Fibroblast of lung (primary cell): ENCODE measurements at regions not wholly inside any gene's neighbourhood (a gene's known extent, or its start where the extent isn't known, plus 50 kb on each side); places are given as distances from the start of the nearest gene placed in this dataset.

Experiments
- DNase-seq, 2 donors: peaks; one replicate each; pipeline versions ENCODE4 v3.0.0 to v3.0.0-alpha.2; 2010; ENCODE audit warnings: low read depth in 2 of 2
- H2AFZ ChIP-seq: 2 replicates; pipeline ENCODE4 v1.5.1; 2012; ENCODE audit warnings: low read length, control low read depth, inconsistent platforms
- H3K27ac ChIP-seq: 2 replicates; pipeline ENCODE4 v1.5.1; 2011; ENCODE audit warnings: low read length, control low read depth; ENCODE audit not compliant: insufficient read depth
- H3K27me3 ChIP-seq: 2 replicates; pipeline ENCODE4 v1.5.1; 2011; ENCODE audit warnings: mild to moderate bottlenecking, low read length; ENCODE audit not compliant: control insufficient read depth, insufficient read depth
- H3K36me3 ChIP-seq: 2 replicates; pipeline ENCODE4 v1.5.1; 2011; ENCODE audit warnings: low read length; ENCODE audit not compliant: control insufficient read depth, insufficient read depth
- H3K4me1 ChIP-seq: 2 replicates; pipeline ENCODE4 v1.5.1; 2011; ENCODE audit warnings: low read length; ENCODE audit not compliant: control insufficient read depth, insufficient read depth; ENCODE audit errors: extremely low read depth
- H3K4me2 ChIP-seq: 2 replicates; pipeline ENCODE4 v1.5.1; 2011; ENCODE audit warnings: low read length, control low read depth; ENCODE audit not compliant: insufficient read depth; ENCODE audit errors: extremely low read depth
- H3K4me3 ChIP-seq, 4 experiments: fragments of 200-600 bp in 1 of 4; sonication (generic) in 1 of 4; replicated peaks in 1 of 4; 2 replicates each; pipeline ENCODE4 v1.5.1; 2011 to 2016; ENCODE audit warnings: low read length in 4 of 4, low read depth in 3 of 4, mild to moderate bottlenecking in 3 of 4, control low read depth in 2 of 4, inconsistent platforms in 1 of 4, mixed read lengths in 1 of 4; ENCODE audit not compliant: insufficient read depth in 1 of 4; ENCODE audit errors: control extremely low read depth in 1 of 4
- H3K79me2 ChIP-seq: 2 replicates; pipeline ENCODE4 v1.5.1; 2012; ENCODE audit warnings: mild to moderate bottlenecking, low read length, inconsistent platforms; ENCODE audit not compliant: control insufficient read depth, insufficient read depth
- H3K9ac ChIP-seq: 2 replicates; pipeline ENCODE4 v1.5.1; 2011; ENCODE audit warnings: mild to moderate bottlenecking, low read length, control low read depth; ENCODE audit not compliant: insufficient read depth
- H3K9me3 ChIP-seq: 2 replicates; pipeline ENCODE4 v1.5.1; 2012; ENCODE audit warnings: low read depth, low read length; ENCODE audit not compliant: control insufficient read depth, insufficient read depth
- H4K20me1 ChIP-seq: 2 replicates; pipeline ENCODE4 v1.5.1; 2011; ENCODE audit warnings: low read length; ENCODE audit not compliant: control insufficient read depth, insufficient read depth; ENCODE audit errors: extremely low read depth
- EZH2 ChIP-seq: IDR thresholded peaks from 2 replicates; pipeline ENCODE4 v1.5.1; 2012; ENCODE audit warnings: low read length, control low read depth, mild to moderate bottlenecking; ENCODE audit errors: missing control alignments
- TF ChIP-seq, protein P1 (sequence below), 2 donors: IDR thresholded peaks in 1 of 2; conservative IDR thresholded peaks in 1 of 2; 1 replicate in 1 of 2; 2 replicates in 1 of 2; pipeline ENCODE4 v1.5.1; 2011 to 2012; ENCODE audit warnings: low read length in 2 of 2, control low read depth in 1 of 2, inconsistent platforms in 1 of 2, low read depth in 1 of 2, mild to moderate bottlenecking in 1 of 2

DNA sequence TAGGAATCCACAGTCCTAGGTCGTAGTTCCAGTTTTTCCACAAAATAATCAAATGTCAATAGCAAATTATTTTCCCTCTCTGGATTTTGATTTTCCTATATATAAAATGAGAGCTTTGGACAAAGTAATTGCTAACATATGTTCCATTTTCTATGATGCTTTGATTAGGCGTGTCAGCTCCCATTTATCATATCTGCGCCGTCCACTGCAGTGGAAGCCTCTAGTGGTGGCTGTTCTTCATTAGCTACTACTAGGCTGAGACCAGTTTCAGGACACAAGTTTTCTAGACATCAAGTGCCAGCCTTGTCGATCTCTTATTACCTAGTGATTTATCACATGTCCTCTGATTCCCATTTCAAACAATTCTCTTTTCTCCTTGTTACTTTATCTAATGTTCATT lies 271.5 kb downstream of the TUSC7 start:
- no peaks in the 10 kb centered on the region for H3K4me1 ChIP-seq
- H3K4me3 ChIP-seq, result no peak overlapping the region
- H4K20me1 ChIP-seq, result no peaks in the 10 kb centered on the region
- no peak overlapping the region for H3K9ac ChIP-seq
- H3K4me2 ChIP-seq, result no peak overlapping the region
- no peaks in the 10 kb centered on the region for H3K9me3 ChIP-seq
- no peak overlapping the region for H3K27ac ChIP-seq
- H3K27me3 ChIP-seq, result no peaks in the 10 kb centered on the region
- H3K36me3 ChIP-seq, result no peaks in the 10 kb centered on the region
- TF ChIP-seq, protein P1, sequence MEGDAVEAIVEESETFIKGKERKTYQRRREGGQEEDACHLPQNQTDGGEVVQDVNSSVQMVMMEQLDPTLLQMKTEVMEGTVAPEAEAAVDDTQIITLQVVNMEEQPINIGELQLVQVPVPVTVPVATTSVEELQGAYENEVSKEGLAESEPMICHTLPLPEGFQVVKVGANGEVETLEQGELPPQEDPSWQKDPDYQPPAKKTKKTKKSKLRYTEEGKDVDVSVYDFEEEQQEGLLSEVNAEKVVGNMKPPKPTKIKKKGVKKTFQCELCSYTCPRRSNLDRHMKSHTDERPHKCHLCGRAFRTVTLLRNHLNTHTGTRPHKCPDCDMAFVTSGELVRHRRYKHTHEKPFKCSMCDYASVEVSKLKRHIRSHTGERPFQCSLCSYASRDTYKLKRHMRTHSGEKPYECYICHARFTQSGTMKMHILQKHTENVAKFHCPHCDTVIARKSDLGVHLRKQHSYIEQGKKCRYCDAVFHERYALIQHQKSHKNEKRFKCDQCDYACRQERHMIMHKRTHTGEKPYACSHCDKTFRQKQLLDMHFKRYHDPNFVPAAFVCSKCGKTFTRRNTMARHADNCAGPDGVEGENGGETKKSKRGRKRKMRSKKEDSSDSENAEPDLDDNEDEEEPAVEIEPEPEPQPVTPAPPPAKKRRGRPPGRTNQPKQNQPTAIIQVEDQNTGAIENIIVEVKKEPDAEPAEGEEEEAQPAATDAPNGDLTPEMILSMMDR (conservative IDR thresholded peaks at IDR 0.05 in 1 of 2, IDR thresholded peaks at IDR 0.05 in 1 of 2; ENCODE audit: low read depth in 1 of 2, low read length in 2 of 2), result no peak
- TF ChIP-seq EZH2, result no peak
- H3K79me2 ChIP-seq, result no peaks in the 10 kb centered on the region
- no peak for DNase-seq
- H2AFZ ChIP-seq, result no peak overlapping the region

DNA sequence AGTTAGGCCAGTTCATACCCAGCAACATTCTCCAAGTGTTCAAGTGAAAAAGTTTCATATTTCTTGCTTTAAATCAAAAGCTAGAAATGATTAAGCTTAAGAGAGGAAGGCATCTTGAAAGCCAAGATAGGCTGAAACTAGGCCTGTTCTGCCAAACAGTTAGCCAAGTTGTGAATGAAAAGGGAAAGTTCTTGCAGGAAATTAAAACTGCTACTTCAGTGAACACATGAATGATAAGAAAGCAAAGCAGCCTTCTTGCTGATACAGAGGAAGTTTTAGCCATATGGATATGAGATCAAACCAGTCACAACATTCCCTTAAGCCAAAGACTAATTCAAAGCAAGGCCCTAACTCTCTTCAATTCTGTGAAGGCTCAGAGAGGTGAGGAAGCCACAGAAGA lies 274.7 kb downstream of the TUSC7 start:
- Histone ChIP-seq H3K4me3 (no peak overlapping the region), H3K79me2 (no peaks in the 10 kb centered on the region), H3K4me1 (no peaks in the 10 kb centered on the region), H2AFZ (no peak overlapping the region), H4K20me1 (no peaks in the 10 kb centered on the region), H3K9ac (no peak overlapping the region), H3K36me3 (no peaks in the 10 kb centered on the region), H3K27me3 (no peaks in the 10 kb centered on the region), H3K27ac (no peak overlapping the region), H3K9me3 (no peaks in the 10 kb centered on the region), H3K4me2 (no peak overlapping the region)
- no peak for DNase-seq
- no peak for TF ChIP-seq EZH2
- TF ChIP-seq, protein P1 (conservative IDR thresholded peaks at IDR 0.05 in 1 of 2, IDR thresholded peaks at IDR 0.05 in 1 of 2; ENCODE audit: low read depth in 1 of 2, low read length in 2 of 2), result no peak

DNA sequence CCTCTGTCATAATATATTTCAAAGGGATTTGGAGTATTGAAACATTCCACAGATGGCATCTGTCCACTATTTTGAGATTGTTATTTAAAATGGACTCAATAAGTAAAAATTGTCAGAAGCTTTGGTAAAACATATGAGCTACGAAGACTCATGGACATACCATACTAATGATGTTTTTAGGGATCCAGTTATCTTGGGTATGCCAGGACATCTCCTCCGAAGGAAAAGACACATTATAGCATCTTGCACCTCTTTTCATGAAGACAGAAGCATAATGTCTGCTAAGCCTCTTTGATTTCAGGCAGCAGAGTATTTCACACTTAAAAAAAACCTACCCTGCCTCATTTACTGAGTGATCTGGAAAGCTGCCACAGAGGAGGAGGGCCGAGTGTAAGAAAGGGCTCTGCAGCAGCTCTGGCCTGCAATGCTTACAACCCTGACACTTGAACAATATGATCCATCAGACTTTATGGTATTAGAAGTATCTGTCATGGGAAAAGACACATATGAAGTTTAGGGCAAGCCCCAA lies 284.8 kb downstream of the TUSC7 start:
- Histone ChIP-seq H3K4me1 (no peaks in the 10 kb centered on the region), H3K4me3 (no peak overlapping the region), H3K79me2 (no peaks in the 10 kb centered on the region), H3K9ac (no peak overlapping the region), H3K27me3 (no peaks in the 10 kb centered on the region), H3K4me2 (no peak overlapping the region), H3K9me3 (no peaks in the 10 kb centered on the region), H4K20me1 (no peaks in the 10 kb centered on the region), H3K27ac (no peak overlapping the region), H3K36me3 (no peaks in the 10 kb centered on the region), H2AFZ (no peak overlapping the region)
- no peak for DNase-seq
- no peak for TF ChIP-seq EZH2
- TF ChIP-seq, protein P1 (conservative IDR thresholded peaks at IDR 0.05 in 1 of 2, IDR thresholded peaks at IDR 0.05 in 1 of 2; ENCODE audit: low read depth in 1 of 2, low read length in 2 of 2), result no peak
